NT2/D1 (cell line): ENCODE measurements at regions not wholly inside any gene's neighbourhood (a gene's known extent, or its start where the extent isn't known, plus 50 kb on each side); places are given as distances from the start of the nearest gene placed in this dataset.

ENCODE experiments used
- SUZ12 ChIP-seq: IDR thresholded peaks from 2 replicates; pipeline ENCODE4 v1.6.1; 2011; ENCODE audit not compliant: insufficient read length, insufficient read depth; ENCODE audit errors: extremely low read depth
- YY1 ChIP-seq: IDR thresholded peaks from 2 replicates; pipeline ENCODE4 v1.6.1; 2011; ENCODE audit not compliant: insufficient read length, insufficient read depth
- ZNF274 ChIP-seq: IDR thresholded peaks from 2 replicates; pipeline ENCODE4 v1.6.1; 2011; ENCODE audit warnings: mild to moderate bottlenecking, low read depth, low read length

DNA sequence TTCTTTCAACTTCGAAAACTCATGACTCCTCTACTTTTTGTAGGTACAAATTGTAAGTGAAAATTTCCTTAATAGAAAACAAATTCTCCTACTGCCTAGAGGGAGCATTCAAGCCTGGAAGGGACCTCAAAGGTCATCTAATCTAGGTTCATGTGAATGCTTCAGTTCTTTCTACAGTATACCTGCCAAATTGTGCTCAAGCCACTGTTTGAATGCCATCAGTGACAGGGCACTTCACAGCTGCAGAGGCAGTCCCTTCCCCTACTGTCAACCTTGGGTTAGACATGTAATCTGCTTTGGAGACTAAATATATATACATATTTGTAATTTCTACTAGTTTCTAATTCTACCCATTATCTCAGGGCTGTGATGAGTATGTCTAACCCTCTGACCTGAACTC is 681.3 kb upstream of the CDH2 start:
- TF ChIP-seq YY1 (no peak), ZNF274 (no peak), SUZ12 (no peak)
